NCI-H187 treated with DMSO at 0.1 percent for 48 hours (cell line): ENCODE measurements at regions not wholly inside any gene's neighbourhood (a gene's known extent, or its start where the extent isn't known, plus 50 kb on each side); places are given as distances from the start of the nearest gene placed in this dataset.
A peak's percentile ranks its signal among the peaks of the same experiment; 100 is the strongest.

Source experiments
- DNase-seq: peaks from one replicate; lab custom pipeline; 2025; lab: John Stamatoyannopoulos, UW

- no peak for DNase-seq
Observed at GRCh38 chr11:109106151-109106906, 315.7 kb upstream of the C11orf87 start.

GRCh38 chr11:109109150-109109549 is 312.8 kb upstream of the C11orf87 start:
- no peak for DNase-seq

- DNase-seq, result no peak
Observed at GRCh38 chr11:109109571-109110315, 312.2 kb upstream of the C11orf87 start.

GRCh38 chr11:109112261-109112660 is 309.7 kb upstream of the C11orf87 start:
- no peak for DNase-seq

- peak; percentile 46 for DNase-seq
Observed at GRCh38 chr11:109112821-109113280, 309.1 kb upstream of the C11orf87 start.

- no peak for DNase-seq
Observed at GRCh38 chr11:109120341-109120740, 301.6 kb upstream of the C11orf87 start.

GRCh38 chr11:109121173-109121932 is 300.6 kb upstream of the C11orf87 start:
- no peak for DNase-seq

- no peak for DNase-seq
Observed at GRCh38 chr11:109123816-109124787, 297.9 kb upstream of the C11orf87 start.

- no peak for DNase-seq
Observed at GRCh38 chr11:109130910-109131309, 291.1 kb upstream of the C11orf87 start.

GRCh38 chr11:109132539-109132938 is 289.5 kb upstream of the C11orf87 start:
- DNase-seq, result peak; percentile 33

GRCh38 chr11:109133159-109133558 is 288.8 kb upstream of the C11orf87 start:
- no peak for DNase-seq

- no peak for DNase-seq
Observed at GRCh38 chr11:109135627-109136026, 286.4 kb upstream of the C11orf87 start.

GRCh38 chr11:109138196-109138595 is 283.8 kb upstream of the C11orf87 start:
- DNase-seq, result no peak

GRCh38 chr11:109140426-109140825 is 281.6 kb upstream of the C11orf87 start:
- DNase-seq, result no peak

GRCh38 chr11:109140857-109141515 is 281.0 kb upstream of the C11orf87 start:
- no peak for DNase-seq

GRCh38 chr11:109145287-109145686 is 276.7 kb upstream of the C11orf87 start:
- no peak for DNase-seq

GRCh38 chr11:109147726-109148125 is 274.3 kb upstream of the C11orf87 start:
- no peak for DNase-seq

GRCh38 chr11:109148669-109149068 is 273.3 kb upstream of the C11orf87 start:
- no peak for DNase-seq

GRCh38 chr11:109150581-109150980 is 271.4 kb upstream of the C11orf87 start:
- DNase-seq, result no peak

- peak; percentile 44 for DNase-seq
Observed at GRCh38 chr11:109153836-109154235, 268.2 kb upstream of the C11orf87 start.

- DNase-seq, result no peak
Observed at GRCh38 chr11:109155291-109155690, 266.7 kb upstream of the C11orf87 start.
